CD4-positive, alpha-beta T cell treated with Interleukin-15 for 4 hours (primary cell): ENCODE measurements at regions not wholly inside any gene's neighbourhood (a gene's known extent, or its start where the extent isn't known, plus 50 kb on each side); places are given as distances from the start of the nearest gene placed in this dataset.
"Not testable (repeated sequence)": the region's sequence is repeated elsewhere in the genome, so short reads cannot be mapped to it uniquely, and the experiment has no call there.

ENCODE experiments used
- DNase-seq: peaks from one replicate; pipeline ENCODE4 v3.0.0-alpha.2; 2020; ENCODE audit warnings: low spot score

GRCh38 chr6:144776031-144776819 lies 491.1 kb downstream of the UTRN start:
- DNase-seq: no peak

GRCh38 chr6:144777249-144777648 lies 492.1 kb downstream of the UTRN start:
- DNase-seq: no peak

- no peak for DNase-seq
These were observed 492.9 kb downstream of the UTRN start for GRCh38 chr6:144778056-144778455.

GRCh38 chr6:144778773-144779492 lies 493.8 kb downstream of the UTRN start:
- no peak for DNase-seq

GRCh38 chr6:144781836-144782235 lies 496.7 kb downstream of the UTRN start:
- DNase-seq: no peak

GRCh38 chr6:144782634-144783033 lies 497.5 kb downstream of the UTRN start:
- no peak for DNase-seq

- no peak for DNase-seq
These were observed 499.9 kb downstream of the UTRN start for GRCh38 chr6:144785056-144785455.

- DNase-seq: no peak
These were observed 501.7 kb downstream of the UTRN start for GRCh38 chr6:144786825-144787224.

- no peak for DNase-seq
These were observed 508.6 kb downstream of the UTRN start for GRCh38 chr6:144793744-144794143.

- not testable (repeated sequence) for DNase-seq
These were observed 509.9 kb downstream of the UTRN start for GRCh38 chr6:144795022-144795421.

- no peak for DNase-seq
These were observed 510.9 kb downstream of the UTRN start for GRCh38 chr6:144796070-144796469.

- no peak for DNase-seq
These were observed 512.9 kb downstream of the UTRN start for GRCh38 chr6:144797881-144798589.

GRCh38 chr6:144804246-144804790 lies 519.2 kb downstream of the UTRN start:
- no peak for DNase-seq

- no peak for DNase-seq
These were observed 519.9 kb downstream of the UTRN start for GRCh38 chr6:144805049-144805448.

- DNase-seq: no peak
These were observed 521.1 kb downstream of the UTRN start for GRCh38 chr6:144806222-144806621.

GRCh38 chr6:144809120-144809519 lies 524.0 kb downstream of the UTRN start:
- DNase-seq: no peak

- no peak for DNase-seq
These were observed 524.8 kb downstream of the UTRN start for GRCh38 chr6:144809969-144810368.

- DNase-seq: no peak
These were observed 526.0 kb downstream of the UTRN start for GRCh38 chr6:144811140-144811539.

GRCh38 chr6:144816936-144817335 lies 531.8 kb downstream of the UTRN start:
- DNase-seq: no peak

- DNase-seq: no peak
These were observed 535.1 kb downstream of the UTRN start for GRCh38 chr6:144820270-144820669.

GRCh38 chr6:144823131-144823530 lies 538.0 kb downstream of the UTRN start:
- DNase-seq: no peak

- no peak for DNase-seq
These were observed 538.9 kb downstream of the UTRN start for GRCh38 chr6:144824018-144824417.
